Cardiac muscle cell (in vitro differentiated cells and primary cell): ENCODE measurements at regions not wholly inside any gene's neighbourhood (a gene's known extent, or its start where the extent isn't known, plus 50 kb on each side); places are given as distances from the start of the nearest gene placed in this dataset.

Experiments
- DNase-seq, 2 donors: peaks; one replicate each; pipeline versions ENCODE4 v3.0.0 to v3.0.0-alpha.2; 2010 to 2017; ENCODE audit warnings: low read depth in 1 of 2, low spot score in 1 of 2
- H3K27ac ChIP-seq: fragments of 200-600 bp; sonication (generic); 2 replicates; pipeline ENCODE4 v1.5.1; 2016
- H3K27me3 ChIP-seq: fragments of 200-600 bp; sonication (generic); 2 replicates; pipeline ENCODE4 v1.6.0; 2016; ENCODE audit warnings: control low read depth
- H3K36me3 ChIP-seq: fragments of 200-600 bp; sonication (generic); 2 replicates; pipeline ENCODE4 v1.5.1; 2016; ENCODE audit warnings: control low read depth
- H3K4me1 ChIP-seq: fragments of 200-600 bp; sonication (generic); 2 replicates; pipeline ENCODE4 v1.8.1; 2017; ENCODE audit warnings: low read depth, mild to moderate bottlenecking, mixed run types
- H3K4me3 ChIP-seq: fragments of 200-600 bp; sonication (generic); 2 replicates; pipeline ENCODE4 v1.5.1; 2016; ENCODE audit warnings: mild to moderate bottlenecking
- H3K9me3 ChIP-seq: fragments of 200-600 bp; sonication (generic); 2 replicates; pipeline ENCODE4 v1.5.1; 2017; ENCODE audit warnings: low read depth, mild to moderate bottlenecking, control low read depth
- CTCF ChIP-seq: IDR thresholded peaks from 2 replicates; pipeline ENCODE4 v1.5.1; 2012; ENCODE audit warnings: low read depth, mild to moderate bottlenecking, low read length

- DNase-seq: peak in 1 of 2 donors; percentile 3
- Histone ChIP-seq H3K27me3 (peaks cover 5% of the 10 kb centered on the region), H3K36me3 (no peaks in the 10 kb centered on the region), H3K4me3 (no peak overlapping the region), H3K4me1 (no peaks in the 10 kb centered on the region), H3K27ac (no peak overlapping the region), H3K9me3 (no peaks in the 10 kb centered on the region)
- no peak for TF ChIP-seq CTCF
Observed at GRCh38 chr1:30054126-30054525, 669.3 kb downstream of the MATN1 start.

DNA sequence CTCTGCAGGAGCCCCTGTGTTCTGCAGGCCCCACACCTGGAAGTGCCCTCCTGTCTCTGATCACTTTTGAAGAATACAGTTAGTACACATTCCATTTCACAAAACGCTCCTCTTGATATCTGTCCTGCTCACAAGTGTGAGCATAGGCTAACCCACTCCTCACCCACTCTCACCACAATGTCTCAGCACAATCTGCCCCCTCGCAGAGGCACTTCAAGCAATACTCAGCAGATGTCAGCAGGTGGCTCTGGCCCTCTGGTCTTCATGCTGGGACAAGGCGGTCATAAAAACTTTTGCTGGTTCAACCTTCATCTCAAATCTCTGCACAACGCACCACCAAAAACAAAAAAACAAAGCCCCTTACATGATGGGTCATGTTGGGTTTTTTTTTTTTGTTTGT lies 671.2 kb downstream of the MATN1 start:
- no peak overlapping the region for H3K27ac ChIP-seq
- no peak for TF ChIP-seq CTCF
- H3K27me3 ChIP-seq: no peaks in the 10 kb centered on the region
- no peaks in the 10 kb centered on the region for H3K36me3 ChIP-seq
- H3K9me3 ChIP-seq: no peaks in the 10 kb centered on the region
- H3K4me1 ChIP-seq: no peaks in the 10 kb centered on the region
- H3K4me3 ChIP-seq: no peak overlapping the region
- DNase-seq: peak in 1 of 2 donors; percentile 13

DNA sequence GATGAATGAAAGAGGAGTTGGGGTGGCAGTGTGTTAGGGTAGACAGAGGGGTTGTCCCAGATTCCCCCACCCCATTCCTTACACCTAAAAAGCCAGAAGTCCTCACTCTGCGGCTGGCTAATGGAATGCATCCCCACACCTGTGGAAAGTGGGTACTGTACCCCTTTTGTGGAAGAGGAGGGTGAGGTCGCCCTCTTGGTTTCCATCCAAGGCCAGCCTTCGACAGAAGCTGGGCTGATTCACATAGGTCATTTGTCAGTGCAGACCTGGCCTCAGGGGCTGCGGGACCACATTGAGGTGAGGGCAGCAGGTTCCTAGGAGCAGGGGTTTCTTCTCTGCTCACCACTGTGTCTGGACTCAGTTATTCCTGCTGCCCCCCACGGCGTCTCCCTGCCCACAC lies 671.6 kb downstream of the MATN1 start:
- no peak overlapping the region for H3K4me3 ChIP-seq
- no peaks in the 10 kb centered on the region for H3K36me3 ChIP-seq
- H3K9me3 ChIP-seq: no peaks in the 10 kb centered on the region
- no peak for TF ChIP-seq CTCF
- no peaks in the 10 kb centered on the region for H3K4me1 ChIP-seq
- no peak for DNase-seq
- no peak overlapping the region for H3K27ac ChIP-seq
- no peaks in the 10 kb centered on the region for H3K27me3 ChIP-seq

DNA sequence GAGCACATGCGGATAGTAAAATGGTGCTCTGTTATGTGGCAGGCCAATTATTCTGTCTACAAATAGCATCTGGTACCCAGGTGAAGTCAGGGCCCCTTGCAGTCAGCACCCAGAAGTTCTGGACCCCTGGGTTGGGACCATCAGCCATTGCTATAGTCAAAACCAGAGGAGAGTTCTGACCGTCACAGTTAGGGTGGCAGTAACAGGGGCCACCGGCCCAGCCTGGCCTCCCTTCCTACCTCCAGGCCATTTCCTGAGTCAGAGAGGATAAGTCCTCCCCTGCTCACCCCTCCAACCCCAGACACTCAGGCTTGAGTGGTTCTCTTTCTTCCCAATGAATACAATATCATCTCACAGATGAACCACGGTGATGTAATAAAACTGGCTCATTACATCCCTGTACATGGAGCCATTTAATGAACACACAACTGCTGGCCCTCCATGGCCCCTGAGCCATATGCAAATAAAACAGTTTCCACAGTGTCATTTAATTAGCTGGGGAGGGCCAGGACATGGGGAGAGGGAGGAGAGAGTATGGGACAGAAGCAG lies 673.6 kb downstream of the MATN1 start:
- H3K36me3 ChIP-seq: no peaks in the 10 kb centered on the region
- TF ChIP-seq CTCF: no peak
- H3K4me1 ChIP-seq: no peaks in the 10 kb centered on the region
- no peak for DNase-seq
- H3K27ac ChIP-seq: no peak overlapping the region
- no peaks in the 10 kb centered on the region for H3K9me3 ChIP-seq
- no peak overlapping the region for H3K4me3 ChIP-seq
- no peaks in the 10 kb centered on the region for H3K27me3 ChIP-seq

- H3K4me1 ChIP-seq: no peaks in the 10 kb centered on the region
- H3K27ac ChIP-seq: no peak overlapping the region
- H3K36me3 ChIP-seq: no peaks in the 10 kb centered on the region
- no peak overlapping the region for H3K4me3 ChIP-seq
- no peaks in the 10 kb centered on the region for H3K9me3 ChIP-seq
- no peaks in the 10 kb centered on the region for H3K27me3 ChIP-seq
- no peak for TF ChIP-seq CTCF
- DNase-seq: no peak
Observed at GRCh38 chr1:30048905-30049304, 674.5 kb downstream of the MATN1 start.

DNA sequence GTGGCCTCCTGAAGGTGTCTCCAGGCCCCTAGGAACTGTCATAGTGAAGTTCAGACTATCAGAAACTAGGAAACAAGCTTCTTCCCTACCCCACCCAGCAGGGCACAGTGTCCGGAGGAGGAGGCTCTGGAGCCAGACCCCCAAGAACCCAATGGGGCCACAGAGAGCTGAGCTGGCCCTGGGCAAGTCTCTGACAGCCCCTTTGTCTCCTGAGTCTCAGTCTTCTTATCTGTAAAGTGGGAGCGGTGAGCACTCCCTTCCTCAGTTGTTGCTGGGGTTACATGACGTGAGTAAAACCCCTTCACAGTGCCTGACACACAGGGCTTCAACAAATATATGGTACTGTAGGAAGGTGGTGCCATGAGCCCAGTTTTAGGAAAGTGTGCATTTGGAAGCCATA lies 675.8 kb downstream of the MATN1 start:
- Histone ChIP-seq H3K4me1 (no peaks in the 10 kb centered on the region), H3K4me3 (no peak overlapping the region), H3K27ac (no peak overlapping the region), H3K27me3 (no peaks in the 10 kb centered on the region), H3K9me3 (no peaks in the 10 kb centered on the region), H3K36me3 (no peaks in the 10 kb centered on the region)
- no peak for TF ChIP-seq CTCF
- no peak for DNase-seq
